HG02852 (cell line): ENCODE measurements at regions not wholly inside any gene's neighbourhood (a gene's known extent, or its start where the extent isn't known, plus 50 kb on each side); places are given as distances from the start of the nearest gene placed in this dataset.

ENCODE experiments used
- ATAC-seq: cut with Tn5 transposase; IDR thresholded peaks from one replicate; pipeline ENCODE4 v1.9.1; 2021; ENCODE audit warnings: mild to moderate bottlenecking, moderate library complexity; ENCODE audit not compliant: unreplicated experiment

- ATAC-seq, result no peak
Observed at GRCh38 chr2:59314031-59314766, 1073.1 kb upstream of the FANCL start.

DNA sequence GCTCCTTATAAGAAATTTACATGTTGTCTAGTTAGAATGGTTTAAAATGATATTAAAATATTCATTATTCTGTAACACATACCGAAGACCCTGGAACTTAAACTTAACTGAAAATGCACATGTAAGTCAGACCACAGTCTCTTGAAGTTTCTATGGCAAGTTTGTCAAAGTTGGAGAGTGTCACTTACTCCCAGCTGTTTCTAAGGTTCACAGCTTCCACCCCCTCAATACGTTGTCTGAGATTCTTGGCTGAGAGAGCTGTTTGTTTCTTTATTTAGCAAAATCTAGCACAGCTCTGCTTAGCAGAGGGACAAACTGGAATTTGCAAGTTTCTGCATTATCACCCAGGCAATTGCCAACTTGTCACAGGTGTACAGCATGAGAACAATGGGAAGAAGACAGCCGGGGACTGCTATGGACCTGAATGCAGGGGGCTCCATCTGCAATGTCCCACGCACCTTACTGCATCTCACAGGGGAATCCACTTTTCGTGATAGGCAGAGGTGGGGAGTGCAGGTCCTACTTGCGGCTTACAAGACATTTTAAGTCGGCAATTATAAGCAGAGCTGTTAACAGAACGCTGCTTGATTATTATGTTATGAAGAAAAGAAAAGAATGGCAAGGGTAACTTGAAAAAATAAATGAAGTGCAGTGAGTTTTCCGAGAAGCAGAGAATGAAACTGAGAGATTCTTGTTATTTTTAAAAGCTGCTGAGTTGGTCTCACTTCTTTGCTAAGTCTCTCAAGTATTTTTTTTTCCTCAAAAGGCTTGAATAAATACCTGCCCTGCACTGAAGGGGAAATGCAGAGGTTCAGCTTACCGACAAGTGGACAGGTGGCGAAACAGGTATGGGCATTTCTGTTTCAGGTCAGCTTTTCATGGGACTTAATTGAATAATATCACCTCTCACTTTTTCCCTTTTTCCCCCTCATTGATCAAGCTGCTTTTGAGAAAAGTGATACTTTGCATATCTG is 1072.1 kb upstream of the FANCL start:
- no peak for ATAC-seq

DNA sequence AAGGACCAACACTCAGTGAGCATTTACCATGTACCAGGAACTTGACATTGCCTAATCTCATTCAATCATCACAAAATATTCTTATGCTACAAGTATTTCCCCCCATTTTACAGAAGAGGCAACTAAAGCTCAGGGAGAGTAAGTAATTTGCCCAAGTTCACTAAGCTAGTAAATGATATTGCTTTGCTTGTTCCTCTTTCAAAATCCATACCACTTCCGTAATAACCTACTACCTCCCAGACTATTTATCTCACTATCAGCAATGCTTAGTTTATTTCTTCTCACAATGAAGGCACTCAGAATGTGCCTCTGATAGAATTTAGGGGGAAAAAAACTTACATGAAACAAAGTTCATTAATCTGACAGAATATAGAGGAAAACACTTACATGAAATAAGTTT is 1070.9 kb upstream of the FANCL start:
- ATAC-seq, result no peak

GRCh38 chr2:59308108-59308507 is 1067.0 kb upstream of the FANCL start:
- no peak for ATAC-seq

GRCh38 chr2:59307196-59307595 is 1066.1 kb upstream of the FANCL start:
- no peak for ATAC-seq

GRCh38 chr2:59303272-59303671 is 1062.1 kb upstream of the FANCL start:
- no peak for ATAC-seq

DNA sequence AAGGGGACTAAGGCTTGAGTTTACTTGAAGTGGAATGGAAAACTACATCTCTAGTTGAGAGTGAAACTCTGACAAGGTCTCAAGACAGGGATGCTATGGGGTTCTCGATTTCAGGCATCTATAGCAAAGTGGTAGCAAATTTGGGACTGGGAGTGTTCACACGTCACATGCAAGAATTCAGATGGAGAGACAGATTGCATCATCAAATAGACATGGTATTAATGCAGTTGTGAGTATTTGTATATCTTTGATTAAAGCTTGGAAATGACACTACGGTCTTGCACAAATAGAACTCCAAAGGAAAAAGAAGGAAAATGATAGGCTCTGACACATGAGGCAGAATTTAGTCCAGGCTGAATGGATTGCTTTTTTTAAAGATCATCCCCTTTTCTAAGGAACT is 1061.6 kb upstream of the FANCL start:
- ATAC-seq, result no peak

DNA sequence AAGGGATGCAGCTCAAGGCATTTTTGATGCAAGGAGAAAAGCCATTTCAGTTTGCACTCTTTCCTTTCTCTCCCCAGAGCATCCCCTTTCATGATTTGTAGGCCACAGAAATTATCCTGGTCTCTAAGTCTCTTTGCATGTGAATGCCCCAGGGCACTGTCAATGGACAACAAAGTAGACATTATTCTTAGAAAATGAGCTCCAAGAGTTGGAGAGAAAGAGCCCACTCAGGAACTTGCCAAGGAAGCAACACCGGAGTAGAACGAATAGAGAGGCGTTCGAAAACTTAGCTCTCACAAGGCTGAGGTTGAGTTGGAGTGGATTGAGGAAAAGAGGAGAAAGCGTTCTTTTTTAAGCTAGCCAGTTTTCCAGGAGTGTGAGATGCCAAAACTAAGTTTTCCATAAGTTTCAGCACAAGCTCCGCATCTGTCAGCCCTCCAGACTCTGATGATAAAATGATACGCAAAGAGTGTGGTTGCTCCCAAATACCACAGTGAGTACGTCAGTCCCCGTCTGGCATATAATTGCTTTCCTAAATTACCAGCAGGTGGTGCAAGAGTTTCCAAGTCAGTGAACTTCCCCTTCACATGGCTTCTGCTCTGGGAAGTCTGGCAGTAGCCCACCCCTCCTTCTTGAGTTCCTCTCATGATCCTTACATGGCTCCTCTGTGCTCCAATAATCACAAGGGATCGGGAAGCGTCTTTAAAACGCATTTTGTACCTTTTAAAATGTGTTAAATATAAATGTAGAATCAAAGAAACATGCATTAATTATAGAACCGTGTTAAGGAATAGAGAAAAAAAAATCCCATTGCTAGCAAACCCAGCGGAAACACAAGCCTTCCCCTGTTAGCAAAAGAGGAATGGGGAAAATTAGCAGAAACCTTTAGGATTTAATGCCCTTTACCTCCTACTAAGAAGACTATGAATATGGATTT is 1060.6 kb upstream of the FANCL start:
- ATAC-seq, result peak; percentile 61

DNA sequence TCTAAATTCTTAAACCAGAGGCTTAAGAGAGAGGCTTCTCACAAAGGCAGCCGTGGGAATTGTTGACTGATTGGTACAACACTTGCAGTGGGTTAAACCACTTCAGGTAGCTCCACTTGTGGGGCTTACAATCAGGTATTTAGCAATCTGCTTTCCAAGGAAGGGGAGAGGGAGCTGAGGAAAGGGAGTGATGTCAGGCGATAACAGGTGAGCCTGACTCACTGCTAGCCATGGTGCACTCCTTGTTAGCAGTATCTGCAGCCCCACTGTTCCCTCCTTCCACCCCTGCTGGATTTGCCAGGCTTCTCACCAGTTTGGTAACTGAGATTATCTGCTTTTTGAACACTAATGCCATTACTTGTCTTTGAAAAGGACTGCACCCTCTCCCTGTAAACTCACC is 1056.7 kb upstream of the FANCL start:
- ATAC-seq, result no peak

- ATAC-seq, result no peak
Observed at GRCh38 chr2:59296279-59296678, 1055.2 kb upstream of the FANCL start.

DNA sequence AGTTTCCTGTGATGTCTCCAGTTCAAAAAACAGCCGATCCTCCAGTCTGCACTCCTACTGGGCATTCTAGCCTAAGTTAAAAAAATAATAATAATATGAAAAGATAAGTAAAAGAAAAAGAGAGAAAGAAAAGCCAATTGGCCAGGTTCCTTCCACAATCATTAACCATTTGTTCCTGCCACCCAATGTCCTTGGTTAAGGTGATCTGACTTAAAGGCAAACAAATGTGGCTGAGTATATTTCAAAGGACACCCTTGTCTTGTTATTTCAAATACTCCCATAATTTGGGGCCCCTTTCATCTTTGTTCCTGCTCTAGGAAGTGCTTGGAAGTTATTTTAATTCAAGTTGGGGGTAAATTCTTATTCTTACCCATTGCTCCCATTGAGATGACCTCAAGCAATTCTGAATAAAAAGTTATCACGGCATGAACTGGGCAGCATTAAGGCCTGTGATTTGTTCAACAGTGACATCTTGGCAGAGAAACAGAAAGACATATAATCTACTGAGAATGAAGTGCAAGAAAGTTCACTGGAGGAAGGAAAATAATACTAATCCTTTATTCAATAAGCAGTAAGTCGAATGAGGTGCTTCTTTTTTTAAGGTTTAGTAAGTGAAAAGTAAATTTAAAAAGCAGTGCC is 1054.5 kb upstream of the FANCL start:
- ATAC-seq, result no peak

DNA sequence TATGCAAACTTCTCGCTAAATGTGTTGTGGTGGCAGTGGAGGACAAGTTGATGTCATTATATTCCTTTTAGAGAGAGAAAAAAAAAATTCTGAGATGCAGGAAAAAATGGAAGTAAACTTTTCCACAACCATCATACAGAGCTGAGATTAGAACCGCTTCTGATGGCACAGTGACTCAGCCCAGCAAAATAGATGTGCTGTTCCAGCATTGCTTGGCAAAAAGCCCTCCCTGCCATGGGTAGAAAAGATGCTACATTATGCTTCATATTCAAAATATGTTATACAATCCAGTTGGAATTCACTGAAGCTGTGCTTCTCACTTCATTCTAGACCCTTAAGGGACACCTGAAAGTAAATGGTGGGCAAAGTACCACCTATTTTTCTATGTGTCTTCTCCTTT is 1047.6 kb upstream of the FANCL start:
- ATAC-seq, result no peak

DNA sequence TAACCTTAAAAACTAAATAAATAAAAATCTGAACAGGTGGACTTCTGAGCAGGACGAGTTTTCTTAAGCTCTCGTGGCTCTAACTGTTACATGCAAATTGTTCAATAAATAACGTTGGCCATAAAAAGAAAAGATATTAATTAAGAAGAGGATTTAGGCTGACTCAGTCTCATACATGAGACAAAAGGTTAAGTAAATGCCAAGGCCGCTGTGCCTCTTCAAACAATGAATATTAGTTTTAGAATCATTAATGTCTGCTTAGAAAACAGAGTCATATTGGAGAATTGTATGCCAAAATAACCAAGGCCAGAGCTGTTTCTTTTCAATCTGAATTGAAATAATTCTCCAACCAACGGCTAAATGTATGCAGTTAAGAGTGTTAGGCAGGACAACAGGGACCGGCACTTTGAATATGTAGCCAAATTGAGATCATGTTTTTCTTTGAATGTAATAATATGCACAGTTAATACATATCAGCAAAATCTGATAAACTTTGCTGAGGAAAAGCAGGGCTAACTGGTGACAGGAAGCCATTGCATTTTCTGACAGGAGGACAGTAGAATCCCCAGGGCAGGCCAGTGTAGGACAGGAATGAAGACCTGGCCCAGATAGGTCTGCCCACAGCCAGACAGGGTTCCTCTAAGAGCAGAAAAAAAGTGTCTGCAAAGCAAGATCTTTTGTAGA is 1041.4 kb upstream of the FANCL start:
- no peak for ATAC-seq

DNA sequence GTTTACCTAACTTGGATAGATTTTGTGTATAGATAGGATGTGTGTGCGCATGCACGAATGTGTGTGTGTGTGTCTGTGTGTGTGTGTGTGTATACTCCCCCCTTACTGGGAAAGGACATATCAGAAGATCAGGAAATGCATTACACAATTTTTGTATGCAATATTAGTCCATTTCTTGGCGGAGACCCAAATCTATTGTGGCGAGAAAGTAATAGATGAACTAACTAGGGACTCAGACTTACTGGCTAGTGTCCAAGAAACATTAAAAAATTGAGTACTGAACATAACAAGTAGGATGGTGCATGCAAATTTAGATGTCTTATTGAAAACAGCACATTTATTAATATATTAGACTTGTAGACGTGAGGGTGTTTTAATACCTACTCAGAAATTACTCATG is 1036.5 kb upstream of the FANCL start:
- no peak for ATAC-seq

GRCh38 chr2:59276917-59277316 is 1035.8 kb upstream of the FANCL start:
- no peak for ATAC-seq

GRCh38 chr2:59276033-59276432 is 1034.9 kb upstream of the FANCL start:
- ATAC-seq, result no peak

GRCh38 chr2:59266453-59266852 is 1025.3 kb upstream of the FANCL start:
- ATAC-seq, result no peak

- ATAC-seq, result no peak
Observed at GRCh38 chr2:59259913-59260312, 1018.8 kb upstream of the FANCL start.

- ATAC-seq, result no peak
Observed at GRCh38 chr2:59256290-59256689, 1015.2 kb upstream of the FANCL start.

DNA sequence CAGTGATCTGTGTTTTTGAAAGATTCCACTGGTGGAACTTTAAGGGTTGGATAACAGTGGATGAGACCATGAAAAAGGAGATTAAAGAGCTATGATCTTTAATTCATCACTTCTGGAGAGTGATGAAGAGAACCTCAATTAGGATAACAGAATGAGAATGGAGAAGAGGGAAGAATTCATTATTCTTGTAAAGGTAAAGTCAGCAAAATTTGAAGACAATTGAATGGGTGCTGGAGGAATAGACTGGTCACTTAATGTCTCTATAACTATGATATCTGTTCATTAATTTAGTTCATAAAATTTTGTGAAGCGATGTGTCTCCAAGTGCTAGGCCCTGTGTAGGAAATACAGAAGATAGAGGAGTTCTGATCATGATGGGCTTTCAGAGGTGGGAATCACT is 1013.2 kb upstream of the FANCL start:
- no peak for ATAC-seq
